Hematopoietic multipotent progenitor cell treated with erythropoietin and hydrocortisone succinate and interleukin-3 and kit ligand, for 6 days (in vitro differentiated cells): ENCODE measurements at regions not wholly inside any gene's neighbourhood (a gene's known extent, or its start where the extent isn't known, plus 50 kb on each side); places are given as distances from the start of the nearest gene placed in this dataset.
"Not testable (repeated sequence)": the region's sequence is repeated elsewhere in the genome, so short reads cannot be mapped to it uniquely, and the experiment has no call there.

Source experiments
- DNase-seq: peaks from one replicate; pipeline ENCODE4 v3.0.0-alpha.2; 2015

DNA sequence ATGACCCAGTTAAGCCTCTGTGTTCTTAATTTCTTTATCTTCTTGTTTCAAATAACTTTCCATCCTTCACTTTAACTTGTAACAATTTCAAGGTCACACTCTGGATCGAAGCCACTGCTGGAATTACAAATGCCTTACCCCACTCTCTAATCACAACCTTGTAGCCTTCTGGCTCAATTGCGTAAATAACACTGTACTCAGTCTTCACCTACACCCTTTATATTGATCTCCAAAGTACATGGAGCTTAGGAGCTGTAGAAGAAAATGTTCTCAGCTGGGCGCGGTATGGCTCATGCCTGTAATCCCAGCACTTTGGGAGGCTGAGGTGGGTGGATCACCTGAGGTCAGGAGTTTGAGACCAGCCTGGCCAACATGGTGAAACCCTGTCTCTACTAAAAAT lies 164.3 kb upstream of the NPSR1 start:
- DNase-seq: no peak

DNA sequence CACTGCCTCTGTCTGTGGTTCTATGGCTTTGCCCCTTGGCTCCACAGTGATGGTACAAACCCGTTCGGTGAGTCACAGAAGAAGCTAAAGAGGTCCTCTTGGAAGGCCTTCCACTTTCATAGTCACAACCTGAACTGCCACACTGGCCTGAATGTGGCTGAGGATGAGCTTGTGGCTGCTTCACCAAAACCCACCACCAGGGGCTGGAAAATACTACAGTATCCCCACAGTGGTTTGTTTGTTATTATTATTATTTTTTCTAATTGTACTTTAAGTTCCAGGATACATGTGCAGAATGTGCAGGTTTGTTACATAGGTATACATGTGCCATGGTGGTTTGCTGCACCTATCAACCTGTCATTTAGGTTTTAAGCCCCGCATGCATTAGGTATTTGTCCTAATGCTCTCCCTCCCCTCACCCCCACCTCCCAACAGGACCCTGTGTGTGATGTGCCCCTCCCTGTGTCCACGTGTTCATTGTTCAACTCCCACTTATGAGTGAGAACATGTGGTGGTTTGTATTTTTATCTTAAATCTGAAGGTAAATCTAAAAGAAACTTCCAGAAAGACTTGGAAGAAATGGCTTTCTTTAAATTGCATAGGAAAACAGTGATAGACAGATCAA lies 160.8 kb upstream of the NPSR1 start:
- DNase-seq: no peak

DNA sequence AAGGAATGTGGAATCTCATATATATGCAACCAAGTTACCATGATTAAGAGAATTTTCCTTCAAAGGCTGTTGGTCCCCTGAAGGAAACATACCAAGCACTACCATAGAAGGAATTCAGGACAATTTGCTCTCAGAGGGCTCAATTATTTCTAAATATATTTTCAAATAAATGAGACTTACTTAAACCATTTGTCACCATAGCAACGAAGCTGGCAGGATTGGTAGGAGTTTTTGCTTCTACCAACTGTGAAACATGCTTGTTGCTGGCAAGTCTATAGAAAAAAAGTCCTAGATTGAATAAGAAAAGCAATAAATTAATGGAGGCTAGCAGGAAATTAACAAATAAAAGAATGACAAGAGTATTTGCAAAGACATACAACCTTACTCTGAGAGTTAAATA lies 156.9 kb upstream of the NPSR1 start:
- no peak for DNase-seq

DNA sequence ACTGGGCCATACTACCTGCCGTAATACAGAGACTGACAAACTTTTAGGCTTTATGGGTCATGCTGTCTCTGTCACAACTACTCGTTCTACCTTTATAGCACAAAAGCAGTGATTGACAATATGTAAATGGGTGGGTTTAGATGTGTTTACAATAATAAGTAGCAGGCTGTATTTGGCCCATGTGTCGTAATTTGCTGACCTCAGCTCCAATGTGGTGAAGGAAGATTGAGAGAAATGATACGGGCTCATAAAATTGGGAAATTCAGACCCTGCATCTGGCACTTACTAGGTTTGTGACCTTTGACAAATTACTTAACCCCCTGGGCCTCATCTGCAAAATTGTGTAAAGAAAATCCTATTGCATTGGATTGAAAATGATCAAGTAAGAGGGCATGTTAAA lies 150.8 kb upstream of the NPSR1 start:
- DNase-seq: no peak

DNA sequence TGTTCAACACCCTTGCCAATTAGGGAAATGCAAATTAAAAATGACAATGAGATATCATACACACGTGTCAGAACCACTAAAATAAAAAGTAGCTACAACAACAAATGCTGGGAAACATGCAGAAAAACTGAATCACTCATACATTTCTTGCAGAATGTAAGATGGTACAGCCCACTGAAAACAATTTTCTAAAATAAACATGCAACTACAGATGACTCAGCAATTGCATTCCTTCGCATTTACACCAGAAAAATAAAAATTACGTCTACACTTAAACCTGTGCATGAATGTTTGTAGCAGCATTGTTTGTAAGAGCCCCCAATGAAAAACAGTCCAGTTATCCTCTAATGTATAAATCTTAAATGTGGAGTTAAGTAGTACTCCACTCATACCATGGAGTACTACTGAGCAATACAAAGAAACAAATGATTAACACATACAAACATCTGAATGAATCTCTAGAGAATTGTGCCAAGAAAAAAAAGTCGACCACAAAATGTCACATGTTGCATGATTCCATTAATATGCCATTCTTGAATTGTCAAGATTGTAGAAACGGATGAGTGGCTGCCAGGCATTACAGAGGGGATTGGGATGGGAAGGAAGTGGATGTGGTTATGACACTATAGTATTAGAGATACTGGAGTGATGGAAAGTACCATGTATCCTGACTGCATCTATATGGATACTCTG lies 134.6 kb upstream of the NPSR1 start:
- DNase-seq: no peak

DNA sequence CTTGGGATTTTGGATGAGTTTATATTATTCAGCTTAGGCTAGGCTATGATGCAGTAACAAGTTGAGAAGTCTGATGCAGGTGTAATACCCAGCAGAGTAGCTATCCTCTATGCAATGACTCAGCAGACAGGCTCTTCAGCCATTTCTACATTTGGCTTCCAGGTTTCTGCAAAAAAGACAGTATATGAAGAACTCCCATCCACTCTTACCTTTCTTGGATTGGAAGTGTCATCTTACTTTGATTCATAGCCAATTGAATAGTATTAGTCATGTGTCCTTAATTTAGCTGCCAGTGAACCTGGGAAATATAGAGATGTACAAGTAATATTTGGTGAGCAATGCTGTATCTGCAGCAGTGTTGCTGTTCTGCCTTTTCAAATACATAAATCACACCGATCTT lies 127.8 kb upstream of the NPSR1 start:
- no peak for DNase-seq

DNA sequence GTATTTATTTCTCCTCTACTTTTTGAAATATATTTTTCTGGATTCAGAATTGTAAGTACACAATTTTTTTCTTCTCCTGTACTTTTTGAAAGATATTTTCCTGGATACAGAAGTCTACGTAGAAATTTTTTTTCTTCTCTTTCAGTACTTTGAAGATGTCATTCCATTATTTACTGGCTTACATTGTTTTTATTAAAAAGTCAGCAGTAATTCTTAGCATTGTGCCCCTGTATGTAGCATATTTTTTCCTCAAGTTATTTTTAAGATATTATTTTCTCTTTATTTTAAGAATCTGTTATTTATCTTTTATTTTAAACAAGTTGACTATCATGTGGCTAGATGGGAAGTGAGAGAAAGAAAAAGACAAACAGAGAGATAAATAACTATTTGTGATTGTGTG lies 119.0 kb upstream of the NPSR1 start:
- no peak for DNase-seq

DNA sequence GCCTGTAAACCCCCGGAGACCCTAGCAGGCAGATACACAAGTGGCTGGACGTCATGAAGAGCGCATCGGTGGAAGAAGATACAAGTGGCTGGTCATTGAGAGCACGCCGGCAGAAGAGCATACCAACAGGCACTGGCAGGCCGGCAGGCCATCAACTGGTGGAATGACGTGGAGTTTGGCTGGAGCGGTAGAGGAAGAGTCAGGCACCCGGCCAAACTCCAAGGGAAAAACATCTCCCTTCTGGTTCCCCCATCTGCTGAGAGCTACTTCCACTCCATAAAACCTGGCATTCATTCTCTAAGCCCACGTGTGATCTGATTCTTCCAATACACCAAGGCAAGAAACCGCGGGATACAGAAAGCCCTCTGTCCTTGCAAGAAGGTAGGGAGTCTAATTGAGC lies 113.4 kb upstream of the NPSR1 start:
- DNase-seq: no peak

DNA sequence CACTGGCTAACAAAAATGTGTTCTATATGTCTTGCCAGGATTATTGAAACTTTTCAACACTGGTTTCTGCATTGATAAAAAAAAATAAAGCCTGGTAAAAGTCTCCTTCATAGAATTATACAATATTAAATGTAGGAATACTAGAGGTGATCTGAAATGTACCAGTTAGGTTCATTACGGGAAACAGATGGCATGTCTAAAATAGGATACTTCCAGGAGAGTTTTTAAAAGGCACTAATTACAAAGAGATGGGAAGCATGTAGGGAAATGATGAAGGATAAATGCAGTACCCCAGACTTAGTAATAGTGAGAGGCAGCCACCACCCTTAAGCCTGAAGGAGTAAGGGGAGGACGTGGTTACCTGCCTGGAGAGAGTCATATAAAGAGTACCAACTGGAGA lies 107.0 kb upstream of the NPSR1 start:
- no peak for DNase-seq

DNA sequence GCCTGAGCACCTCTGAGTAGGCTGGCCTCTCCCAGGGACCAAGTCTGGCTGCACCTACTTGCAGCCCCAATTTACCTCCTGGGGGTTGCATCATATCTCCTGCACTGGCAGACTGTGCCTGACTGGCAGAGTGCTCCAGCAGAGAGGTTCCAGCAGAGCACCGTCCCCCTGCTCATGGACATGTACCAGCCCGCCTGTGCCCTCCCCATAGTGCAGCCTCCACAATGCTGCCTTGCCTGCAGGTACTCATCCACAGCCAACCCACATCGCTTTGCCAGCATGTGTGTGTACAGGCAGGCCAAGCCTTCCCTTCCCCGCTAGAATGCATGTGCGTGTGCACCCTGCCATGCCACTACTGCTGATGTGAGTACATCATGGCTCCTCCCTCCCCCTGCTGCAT lies 105.5 kb upstream of the NPSR1 start:
- no peak for DNase-seq

DNA sequence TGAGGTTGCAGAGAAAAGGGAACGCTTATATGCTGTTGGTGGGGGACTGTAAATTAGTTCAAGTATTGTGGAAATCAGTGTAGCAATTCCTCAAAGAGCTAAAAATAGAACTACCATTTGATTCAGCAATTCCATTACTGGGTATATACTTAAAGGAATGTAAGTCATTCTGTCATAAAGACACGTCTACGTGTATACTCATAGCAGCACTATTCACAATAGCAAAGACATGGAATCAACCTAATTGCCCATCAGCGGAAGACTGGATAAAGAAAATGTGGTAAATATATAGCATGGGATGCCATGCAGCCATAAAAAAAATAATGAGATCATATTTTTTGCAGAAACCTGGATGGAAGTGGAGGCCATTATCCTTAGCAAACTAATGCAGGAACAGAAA lies 100.0 kb upstream of the NPSR1 start:
- DNase-seq: no peak

DNA sequence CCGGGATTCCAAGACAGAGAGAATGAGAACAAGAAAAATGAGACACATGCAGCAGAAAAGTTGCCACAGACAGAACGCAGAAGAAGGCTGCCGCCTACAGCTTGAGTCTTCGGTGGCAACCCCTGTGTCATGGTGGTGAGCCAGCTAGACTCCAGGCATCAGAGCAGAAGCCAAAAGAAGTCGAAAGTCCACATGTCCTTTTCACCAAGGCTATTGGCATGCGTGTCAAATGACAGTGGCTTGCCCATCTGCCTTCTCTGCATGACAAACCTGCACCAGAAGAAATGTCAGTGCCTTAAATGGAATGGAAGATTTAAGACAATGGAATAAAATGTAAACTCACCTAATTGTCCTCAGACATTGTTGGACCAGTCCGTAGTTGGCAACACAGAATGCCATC lies 93.9 kb upstream of the NPSR1 start:
- DNase-seq: no peak

DNA sequence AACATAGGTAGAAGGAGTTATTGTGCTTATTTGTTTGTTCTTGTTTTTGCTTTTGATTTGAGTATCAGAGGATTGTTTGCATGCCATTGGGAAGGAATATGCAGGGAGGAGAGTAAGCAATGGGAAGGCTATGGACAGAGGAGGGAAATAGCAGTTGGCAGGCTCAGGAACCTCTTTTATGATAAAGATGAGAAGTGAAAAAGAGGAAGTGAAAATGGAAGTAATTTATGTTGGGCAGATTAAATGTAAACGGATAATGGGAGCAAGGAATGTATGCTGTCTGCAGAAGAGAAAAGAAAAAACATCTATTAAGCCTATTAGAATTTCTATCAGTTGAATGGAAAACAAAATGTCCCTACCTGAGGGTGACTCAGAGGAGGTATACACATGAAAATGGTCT lies 90.1 kb upstream of the NPSR1 start:
- DNase-seq: no peak

DNA sequence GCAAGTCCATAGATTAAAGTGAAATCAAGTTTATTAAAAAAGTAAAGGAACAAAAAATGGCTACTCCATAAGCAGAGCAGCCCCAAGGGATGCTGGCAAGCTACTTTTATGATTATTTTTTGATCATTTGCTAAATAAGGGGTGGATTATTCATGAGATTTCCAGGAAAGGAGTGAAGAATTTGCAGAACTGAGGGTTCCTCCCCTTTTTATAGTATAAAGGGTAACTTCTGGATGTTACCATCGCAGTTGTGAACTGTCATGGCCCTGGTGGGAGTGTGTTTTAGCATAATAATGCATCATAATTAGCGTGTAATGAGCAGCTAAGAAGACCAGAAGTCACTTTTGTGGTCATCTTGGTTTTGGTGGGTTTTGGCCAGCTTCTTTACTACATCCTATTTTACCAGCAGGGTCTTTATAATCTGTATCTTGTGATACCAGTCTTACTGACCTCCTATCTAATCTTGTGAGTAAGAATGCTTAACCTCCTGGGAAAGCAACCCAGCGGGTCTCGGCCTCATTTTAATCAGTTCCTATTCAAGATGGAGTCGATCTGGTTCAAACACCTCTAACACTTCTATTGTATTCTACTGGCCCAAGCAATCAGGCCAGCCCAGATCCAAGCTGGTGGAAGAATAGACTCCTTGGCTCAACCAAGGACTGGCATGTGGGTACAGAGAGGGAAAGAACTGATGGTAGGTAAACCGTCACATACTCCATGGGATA lies 87.9 kb upstream of the NPSR1 start:
- no peak for DNase-seq

DNA sequence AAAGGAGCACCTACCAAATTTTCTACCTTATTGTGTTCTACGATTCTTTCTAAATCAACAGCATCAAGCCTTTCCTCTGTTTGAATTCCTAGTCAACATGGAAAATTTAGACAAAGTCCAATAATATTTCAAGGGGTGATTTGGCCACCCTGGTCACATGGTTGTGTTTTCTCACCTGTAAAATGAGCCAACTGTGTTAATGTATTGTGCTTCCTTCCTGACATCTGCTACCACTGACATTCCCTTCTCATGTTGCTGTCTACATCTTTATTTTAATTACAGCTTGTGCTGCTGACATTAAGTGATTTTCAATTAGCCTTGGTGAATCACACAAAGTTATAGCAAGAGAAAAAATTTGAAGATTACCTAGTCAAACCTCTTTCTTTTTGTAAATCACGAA lies 83.0 kb upstream of the NPSR1 start:
- DNase-seq: no peak

DNA sequence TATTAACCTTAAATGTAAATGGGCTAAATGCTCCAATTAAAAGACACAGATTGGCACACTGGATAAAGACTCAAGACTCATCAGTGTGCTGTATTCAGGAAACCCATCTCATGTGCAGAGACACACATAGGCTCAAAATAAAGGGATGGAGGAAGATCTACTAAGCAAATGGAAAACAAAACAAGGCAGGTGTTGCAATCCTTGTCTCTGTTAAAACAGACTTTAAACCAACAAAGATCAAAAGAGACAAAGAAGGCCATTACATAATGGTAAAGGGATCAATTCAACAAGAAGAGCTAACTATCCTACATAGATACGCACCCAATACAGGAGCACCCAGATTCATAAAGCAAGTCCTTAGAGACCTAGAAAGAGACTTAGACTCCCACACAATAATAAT lies 80.1 kb upstream of the NPSR1 start:
- DNase-seq: not testable (repeated sequence)

DNA sequence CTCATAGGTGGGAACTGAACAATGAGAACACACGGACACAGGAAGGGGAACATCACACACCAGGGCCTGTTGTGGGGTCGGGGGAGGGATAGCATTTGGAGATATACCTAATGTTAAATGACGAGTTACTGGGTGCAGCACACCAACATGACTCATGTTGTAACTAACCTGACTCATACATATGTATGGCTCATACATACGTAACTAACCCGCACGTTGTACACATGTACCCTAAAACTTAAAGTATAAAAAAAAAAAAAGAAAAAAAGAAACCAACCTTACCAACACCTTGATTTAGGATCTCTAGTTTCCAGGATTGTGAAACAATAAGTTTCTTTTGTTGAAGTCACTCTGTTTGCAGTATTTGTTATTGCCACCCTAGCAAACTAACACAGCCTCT lies 76.3 kb upstream of the NPSR1 start:
- not testable (repeated sequence) for DNase-seq

DNA sequence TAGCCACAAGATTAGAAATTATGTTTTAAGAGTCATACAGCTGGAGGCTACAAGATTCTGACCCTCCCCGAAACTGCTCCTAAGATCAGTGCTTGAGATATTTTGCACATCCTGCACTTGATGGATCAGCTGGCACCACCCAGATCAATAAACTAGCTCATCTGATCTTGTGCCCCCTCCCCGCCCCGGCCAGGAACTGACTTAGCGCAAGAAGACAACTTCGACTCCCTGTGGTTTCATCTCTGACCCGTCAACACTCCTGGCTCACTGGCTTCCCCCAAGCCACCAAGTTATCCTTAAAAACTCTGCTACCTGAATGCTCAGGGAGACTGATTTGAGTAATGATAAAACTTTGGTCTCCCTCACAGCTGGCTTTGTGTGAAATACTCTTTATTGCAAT lies 73.5 kb upstream of the NPSR1 start:
- DNase-seq: no peak

DNA sequence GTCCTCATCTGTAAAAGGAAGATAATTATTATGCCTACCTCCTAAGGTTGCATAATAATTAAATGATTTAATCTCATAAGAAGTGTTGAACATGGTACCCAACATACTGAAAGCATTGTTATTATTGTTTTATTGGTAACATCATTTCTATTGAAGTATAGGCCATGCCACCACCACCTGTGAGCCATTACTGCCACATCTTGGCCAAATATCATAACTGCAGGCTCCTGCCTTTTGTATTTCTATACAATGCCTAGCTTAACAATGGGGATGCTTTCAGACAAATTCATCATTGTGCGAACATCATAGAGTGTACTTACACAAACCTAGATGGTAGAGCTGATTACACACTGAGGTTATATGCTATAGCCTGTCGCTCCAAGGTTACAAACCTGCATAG lies 61.1 kb upstream of the NPSR1 start:
- peak; percentile 6 for DNase-seq

DNA sequence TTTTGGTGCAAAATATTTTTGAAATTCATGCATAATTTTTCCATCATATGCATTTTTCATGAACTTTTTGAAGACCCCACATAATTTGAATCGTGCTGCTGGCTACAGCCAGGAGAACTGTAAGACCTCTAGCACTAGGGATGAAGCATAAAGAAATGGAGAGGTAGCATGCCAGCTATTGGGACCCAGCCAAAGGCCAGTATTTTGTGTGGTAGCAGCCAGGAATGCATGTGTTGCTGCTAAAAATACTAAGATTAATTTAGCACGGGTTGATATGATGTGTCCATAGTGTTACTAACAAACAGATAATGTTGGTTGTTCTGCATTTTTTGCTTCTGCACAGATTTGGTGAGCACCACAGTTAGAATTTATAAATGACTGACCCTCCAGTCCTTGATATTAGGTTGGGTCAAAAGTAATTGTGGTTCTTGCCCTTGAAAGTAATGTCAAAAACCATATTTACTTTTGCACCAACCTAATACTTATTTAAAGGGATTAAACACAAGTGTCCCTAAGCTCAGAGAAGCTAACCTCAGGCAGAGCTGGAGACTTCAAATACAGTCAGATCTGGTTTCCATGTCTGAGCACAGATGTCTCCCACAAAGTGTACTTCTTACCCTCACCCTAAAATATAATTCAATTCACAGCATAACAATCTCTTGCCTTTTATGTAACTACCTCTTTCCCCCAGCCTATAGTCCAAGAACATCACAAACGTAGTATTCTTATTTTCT lies 54.1 kb upstream of the NPSR1 start:
- DNase-seq: no peak
